ENCODE measurements at regions not wholly inside any gene's neighbourhood (a gene's known extent, or its start where the extent isn't known, plus 50 kb on each side); places are given as distances from the start of the nearest gene placed in this dataset.

- Mint-ChIP-seq H3K27me3 (peaks cover 5 to 48% (median 11%) of the 10 kb centered on the region in 5 donors), H3K9me3 (no peaks in the 10 kb centered on the region), H3K4me3 (no peak overlapping the region), H3K4me1 (peaks cover 0 to 4% (median 0%) of the 10 kb centered on the region in 4 donors), H3K36me3 (no peaks in the 10 kb centered on the region), H3K27ac (no peak overlapping the region)
- no peak for DNase-seq
- POLR2A ChIA-PET = no interaction called here
- no peak for ATAC-seq
These were observed 210.6 kb upstream of the PHYHIPL start for GRCh38 chr10:58965855-58966254.

DNA sequence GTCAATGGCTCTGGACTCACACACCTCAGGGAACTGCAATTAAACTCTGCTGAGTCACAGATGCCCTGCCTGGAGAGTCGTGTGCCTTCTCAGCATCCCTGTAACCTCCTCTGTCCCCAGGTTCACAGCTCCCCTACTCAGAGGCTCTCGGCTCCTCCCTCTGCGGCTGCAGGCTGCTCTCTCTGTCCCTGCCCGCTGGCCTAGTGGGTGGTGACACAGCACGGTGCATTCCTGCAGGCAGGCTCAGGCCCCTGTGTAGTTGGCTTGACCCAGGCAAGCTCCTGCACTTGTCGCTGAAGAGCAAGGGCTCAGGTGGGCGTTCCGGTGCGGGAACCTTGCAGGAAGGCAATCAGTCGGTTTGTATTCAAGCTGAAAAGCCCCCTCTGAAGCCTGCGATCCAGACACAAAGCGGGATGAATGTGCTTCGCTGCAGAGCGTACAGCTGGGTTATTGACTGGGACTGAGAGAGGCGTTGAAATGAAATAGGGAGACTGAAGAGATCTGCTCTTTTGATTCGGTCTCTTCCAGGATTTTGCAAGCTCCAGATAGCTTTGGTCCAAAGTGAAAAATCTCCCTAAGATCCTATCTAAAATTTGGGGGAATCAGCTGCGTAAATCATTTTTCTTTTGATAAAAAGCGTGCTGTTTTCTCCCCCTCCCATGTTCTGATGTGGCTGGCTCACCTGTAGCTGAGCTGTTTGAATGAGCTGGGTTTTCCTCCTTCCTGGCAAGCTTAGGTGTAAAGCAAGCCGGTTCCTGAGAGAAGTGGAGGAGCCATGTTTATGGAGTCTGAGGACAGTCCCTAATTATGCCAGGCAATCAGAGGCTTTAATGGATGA lies 208.7 kb upstream of the PHYHIPL start:
- POLR2A ChIA-PET = no interaction called here
- Mint-ChIP-seq H3K9me3 (no peaks in the 10 kb centered on the region), H3K27me3 (peaks cover 5 to 48% (median 11%) of the 10 kb centered on the region in 5 donors), H3K36me3 (no peaks in the 10 kb centered on the region), H3K4me3 (no peak overlapping the region), H3K4me1 (peaks cover 0 to 4% (median 0%) of the 10 kb centered on the region in 4 donors), H3K27ac (no peak overlapping the region)
- ATAC-seq (no peak), DNase-seq (no peak)

GRCh38 chr10:58968389-58968755 lies 208.1 kb upstream of the PHYHIPL start:
- H3K4me3 Mint-ChIP-seq = no peak overlapping the region
- peaks cover 0 to 4% (median 0%) of the 10 kb centered on the region in 4 donors for H3K4me1 Mint-ChIP-seq
- H3K9me3 Mint-ChIP-seq = no peaks in the 10 kb centered on the region
- no peaks in the 10 kb centered on the region for H3K36me3 Mint-ChIP-seq
- POLR2A ChIA-PET = no interaction called here
- ATAC-seq (no peak), DNase-seq (no peak)
- H3K27me3 Mint-ChIP-seq = peaks cover 5 to 47% (median 11%) of the 10 kb centered on the region in 5 donors
- no peak overlapping the region for H3K27ac Mint-ChIP-seq

GRCh38 chr10:58969576-58969975 lies 206.9 kb upstream of the PHYHIPL start:
- no peak for DNase-seq
- Mint-ChIP-seq H3K36me3 (no peaks in the 10 kb centered on the region), H3K27me3 (peaks cover 5 to 35% (median 11%) of the 10 kb centered on the region in 5 donors), H3K4me1 (peaks cover 0 to 4% (median 0%) of the 10 kb centered on the region in 4 donors), H3K9me3 (no peaks in the 10 kb centered on the region), H3K4me3 (no peak overlapping the region), H3K27ac (no peak overlapping the region)
- POLR2A ChIA-PET = no interaction called here
- ATAC-seq = no peak

DNA sequence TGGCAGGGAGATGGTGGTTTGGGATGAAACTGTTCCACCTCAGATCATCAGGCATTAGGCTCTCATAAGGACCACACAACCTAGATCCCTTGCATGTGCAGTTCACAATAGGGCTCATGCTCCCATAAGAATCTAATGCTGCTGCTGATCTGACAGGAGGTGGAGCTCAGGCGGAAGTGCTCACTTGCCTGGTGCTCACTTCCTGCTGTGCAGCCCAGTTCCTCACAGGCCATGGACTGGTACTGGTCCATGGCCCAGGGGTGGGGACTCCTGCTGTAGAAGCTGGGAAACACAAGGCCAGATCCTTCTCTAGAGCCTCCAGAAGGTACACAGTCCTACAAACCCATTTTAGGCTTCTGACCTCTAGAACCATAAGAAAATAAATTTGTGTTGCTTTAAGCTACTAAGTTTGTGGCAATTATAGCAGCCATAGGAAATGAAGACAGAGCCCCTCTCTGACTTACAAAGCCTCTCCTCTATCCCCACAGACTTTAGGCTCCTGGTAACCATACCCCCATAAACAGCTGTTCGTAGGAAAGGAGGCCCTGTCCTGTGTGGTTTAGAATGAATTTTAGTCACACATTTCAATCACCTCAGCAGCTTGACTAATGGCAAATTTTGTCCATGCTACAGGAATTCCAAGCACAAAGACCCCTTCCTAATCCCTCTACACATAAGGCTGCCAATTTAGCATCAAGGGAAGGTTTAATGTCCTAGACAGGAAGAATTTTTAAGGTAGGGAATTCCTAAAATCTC lies 206.1 kb upstream of the PHYHIPL start:
- no peaks in the 10 kb centered on the region for H3K36me3 Mint-ChIP-seq
- H3K27me3 Mint-ChIP-seq = peaks cover 5 to 27% (median 11%) of the 10 kb centered on the region in 5 donors
- no peak overlapping the region for H3K4me3 Mint-ChIP-seq
- H3K27ac Mint-ChIP-seq = no peak overlapping the region
- H3K4me1 Mint-ChIP-seq = peaks cover 0 to 4% (median 0%) of the 10 kb centered on the region in 4 donors
- DNase-seq (no peak), ATAC-seq (no peak)
- POLR2A ChIA-PET = no interaction called here
- no peaks in the 10 kb centered on the region for H3K9me3 Mint-ChIP-seq

DNA sequence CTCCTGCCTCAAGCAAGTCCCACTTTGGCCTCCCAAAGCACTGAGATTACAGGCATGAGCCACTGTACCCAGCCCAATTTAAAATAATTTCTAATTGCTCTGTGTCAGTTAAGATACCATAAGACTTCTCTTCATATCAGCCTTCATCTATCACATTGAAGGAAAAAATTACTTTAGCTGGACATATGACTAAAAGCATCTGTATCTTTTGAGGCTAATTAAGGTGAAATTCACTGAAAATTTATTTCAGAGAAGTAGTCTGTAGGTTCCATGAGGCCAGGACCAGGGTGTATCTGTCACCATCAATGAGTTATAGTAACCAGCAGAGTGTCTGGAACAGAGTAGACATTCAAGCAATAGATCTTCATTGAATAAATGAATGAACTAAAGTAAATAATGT lies 205.2 kb upstream of the PHYHIPL start:
- POLR2A ChIA-PET = no interaction called here
- no peak overlapping the region for H3K4me3 Mint-ChIP-seq
- DNase-seq (no peak), ATAC-seq (no peak)
- peaks cover 0 to 4% (median 0%) of the 10 kb centered on the region in 4 donors for H3K4me1 Mint-ChIP-seq
- peaks cover 5 to 19% (median 11%) of the 10 kb centered on the region in 5 donors for H3K27me3 Mint-ChIP-seq
- H3K36me3 Mint-ChIP-seq = no peaks in the 10 kb centered on the region
- no peak overlapping the region for H3K27ac Mint-ChIP-seq
- H3K9me3 Mint-ChIP-seq = no peaks in the 10 kb centered on the region

GRCh38 chr10:58971796-58972491 lies 204.5 kb upstream of the PHYHIPL start:
- ATAC-seq (no peak), DNase-seq (no peak)
- peaks cover 5 to 19% (median 9%) of the 10 kb centered on the region in 5 donors for H3K27me3 Mint-ChIP-seq
- no peak overlapping the region for H3K4me3 Mint-ChIP-seq
- no peaks in the 10 kb centered on the region for H3K36me3 Mint-ChIP-seq
- H3K9me3 Mint-ChIP-seq = peaks cover 0 to 2% (median 0%) of the 10 kb centered on the region in 9 donors
- POLR2A ChIA-PET = no interaction called here
- H3K4me1 Mint-ChIP-seq = peaks cover 0 to 4% (median 0%) of the 10 kb centered on the region in 4 donors
- no peak overlapping the region for H3K27ac Mint-ChIP-seq

DNA sequence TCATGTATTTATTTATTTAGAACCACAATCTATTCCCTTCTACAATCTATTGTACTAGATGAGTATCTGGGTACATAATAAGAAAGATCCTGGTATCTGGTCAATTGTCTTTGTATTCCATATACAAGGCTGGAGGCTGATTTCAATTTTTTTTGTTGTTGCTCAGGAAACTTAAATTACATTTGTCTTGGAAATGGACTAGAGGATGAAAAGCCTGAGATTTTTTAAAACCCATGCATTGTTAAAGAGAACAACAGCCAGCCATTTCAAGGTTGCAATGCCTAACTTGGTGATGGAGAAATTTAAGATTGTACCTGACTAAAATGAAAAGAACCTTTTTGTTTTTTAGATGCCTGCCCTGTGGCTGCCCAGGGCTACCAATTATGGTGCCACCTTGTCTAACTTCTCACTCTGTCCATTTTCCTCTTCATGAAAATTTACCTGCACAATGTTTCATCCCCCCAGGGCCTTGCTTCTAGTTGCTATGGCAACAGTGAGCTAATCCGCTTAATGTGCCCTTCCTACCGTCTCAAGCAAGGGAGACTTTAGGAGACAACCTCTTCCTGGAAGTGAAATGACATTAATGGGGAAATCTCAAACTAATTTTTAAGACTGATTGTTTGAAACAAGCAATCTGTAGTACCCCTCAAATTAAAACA lies 203.7 kb upstream of the PHYHIPL start:
- POLR2A ChIA-PET = no interaction called here
- Mint-ChIP-seq H3K27me3 (peaks cover 3 to 16% (median 7%) of the 10 kb centered on the region in 5 donors), H3K36me3 (no peaks in the 10 kb centered on the region), H3K27ac (no peak overlapping the region), H3K9me3 (peaks cover 0 to 2% (median 0%) of the 10 kb centered on the region in 9 donors), H3K4me3 (no peak overlapping the region), H3K4me1 (peaks cover 0 to 2% (median 0%) of the 10 kb centered on the region in 4 donors)
- no peak for ATAC-seq
- no peak for DNase-seq

DNA sequence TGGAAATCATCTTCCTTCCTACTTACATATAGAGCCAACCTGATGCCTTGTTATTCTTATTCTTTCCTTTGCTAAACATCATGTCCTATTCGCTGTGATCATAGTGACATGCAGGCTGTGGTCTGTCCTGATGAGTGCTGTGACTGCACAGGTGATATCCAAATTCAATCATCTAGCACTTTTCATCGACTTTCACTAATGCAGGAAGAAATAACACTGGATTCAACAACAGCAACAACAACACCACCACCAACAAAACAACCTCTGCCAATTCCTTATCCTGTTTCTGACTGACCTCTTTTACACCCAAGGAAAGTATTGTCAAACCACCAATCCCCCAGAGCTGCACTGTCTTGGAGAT lies 203.2 kb upstream of the PHYHIPL start:
- H3K4me3 Mint-ChIP-seq = no peak overlapping the region
- peaks cover 3 to 15% (median 5%) of the 10 kb centered on the region in 5 donors for H3K27me3 Mint-ChIP-seq
- DNase-seq (no peak), ATAC-seq (no peak)
- H3K36me3 Mint-ChIP-seq = no peaks in the 10 kb centered on the region
- no peak overlapping the region for H3K27ac Mint-ChIP-seq
- peaks cover 0 to 2% (median 0%) of the 10 kb centered on the region in 9 donors for H3K9me3 Mint-ChIP-seq
- H3K4me1 Mint-ChIP-seq = peaks cover 0 to 2% (median 0%) of the 10 kb centered on the region in 4 donors
- POLR2A ChIA-PET = no interaction called here

GRCh38 chr10:58976254-58976653 lies 200.2 kb upstream of the PHYHIPL start:
- no peak for ATAC-seq
- POLR2A ChIA-PET = no interaction called here
- Mint-ChIP-seq H3K4me1 (no peaks in the 10 kb centered on the region), H3K36me3 (no peaks in the 10 kb centered on the region), H3K27me3 (peaks cover 0 to 10% (median 0%) of the 10 kb centered on the region in 5 donors), H3K27ac (no peak overlapping the region), H3K9me3 (peaks cover 0 to 2% (median 0%) of the 10 kb centered on the region in 9 donors), H3K4me3 (no peak overlapping the region)
- DNase-seq = no peak

DNA sequence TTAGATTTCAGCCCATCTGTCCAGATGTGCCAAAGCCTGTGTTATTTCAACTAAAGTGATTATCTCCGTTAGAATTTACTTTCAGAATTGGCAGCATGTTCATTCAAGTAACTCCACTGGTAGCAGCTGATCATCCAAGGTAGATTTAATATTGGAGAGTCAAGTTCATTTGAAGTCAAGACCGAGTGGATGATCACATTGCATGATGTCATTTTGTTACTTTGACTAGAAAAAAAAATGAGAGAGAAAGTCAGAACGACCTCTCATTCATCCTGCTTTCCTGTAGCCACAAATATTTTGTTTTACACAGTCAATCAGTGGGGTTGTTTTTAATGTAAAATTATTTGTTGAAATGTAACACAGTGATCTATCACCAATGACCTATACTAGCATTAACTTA lies 196.7 kb upstream of the PHYHIPL start:
- H3K4me1 Mint-ChIP-seq = no peaks in the 10 kb centered on the region
- no peak overlapping the region for H3K4me3 Mint-ChIP-seq
- POLR2A ChIA-PET = no interaction called here
- peak overlapping the region in 1 of 10 donors; percentile 15 for H3K27ac Mint-ChIP-seq
- H3K36me3 Mint-ChIP-seq = no peaks in the 10 kb centered on the region
- H3K9me3 Mint-ChIP-seq = peaks cover 0 to 2% (median 0%) of the 10 kb centered on the region in 9 donors
- H3K27me3 Mint-ChIP-seq = peaks cover 0 to 16% (median 3%) of the 10 kb centered on the region in 5 donors
- ATAC-seq (no peak), DNase-seq (no peak)

DNA sequence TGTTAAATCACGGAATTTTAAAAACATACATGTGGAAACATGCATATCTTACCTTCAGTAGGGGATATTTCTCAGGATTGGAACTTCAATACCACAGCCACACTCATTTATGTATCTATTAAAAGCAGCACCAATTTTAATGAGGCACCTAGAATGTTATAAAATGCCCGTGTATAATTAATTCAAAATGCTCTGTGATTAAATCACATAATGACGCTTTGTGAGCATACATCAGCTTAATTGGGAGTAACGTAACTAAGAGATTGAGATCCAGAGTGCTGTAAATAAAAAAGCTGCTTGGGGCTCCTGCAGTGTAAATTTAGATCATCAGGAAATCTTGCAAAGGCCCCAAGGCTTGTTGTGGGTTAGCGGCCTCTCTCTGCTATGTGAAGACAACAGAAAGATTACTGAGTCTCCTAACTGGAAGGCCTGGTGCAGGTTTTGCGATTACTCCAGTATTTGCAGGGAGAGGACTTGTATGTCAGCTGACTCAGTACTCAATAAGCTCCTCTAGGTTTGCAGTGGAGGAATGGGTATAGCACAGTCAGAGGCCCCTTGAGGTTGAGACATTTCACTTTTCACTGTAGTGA lies 195.5 kb upstream of the PHYHIPL start:
- H3K4me1 Mint-ChIP-seq = no peaks in the 10 kb centered on the region
- H3K27ac Mint-ChIP-seq = no peak overlapping the region
- peaks cover 0 to 16% (median 3%) of the 10 kb centered on the region in 5 donors for H3K27me3 Mint-ChIP-seq
- H3K4me3 Mint-ChIP-seq = no peak overlapping the region
- no peaks in the 10 kb centered on the region for H3K36me3 Mint-ChIP-seq
- DNase-seq (no peak), ATAC-seq (no peak)
- H3K9me3 Mint-ChIP-seq = peaks cover 0 to 2% (median 0%) of the 10 kb centered on the region in 9 donors
- POLR2A ChIA-PET = no interaction called here
